ENCODE measurements at regions not wholly inside any gene's neighbourhood (a gene's known extent, or its start where the extent isn't known, plus 50 kb on each side); places are given as distances from the start of the nearest gene placed in this dataset.

GRCh38 chr11:96614101-96614500, 224.3 kb downstream of the JRKL start:
- no peaks in the 10 kb centered on the region for H3K4me1 Mint-ChIP-seq (ENCODE audit: low read depth)
- no peak overlapping the region for H3K27ac Mint-ChIP-seq
- H3K9me3 Mint-ChIP-seq: no peaks in the 10 kb centered on the region
- no peak overlapping the region for H3K4me3 Mint-ChIP-seq
- no peaks in the 10 kb centered on the region for H3K36me3 Mint-ChIP-seq (ENCODE audit: low read depth)
- no peaks in the 10 kb centered on the region for H3K27me3 Mint-ChIP-seq

DNA sequence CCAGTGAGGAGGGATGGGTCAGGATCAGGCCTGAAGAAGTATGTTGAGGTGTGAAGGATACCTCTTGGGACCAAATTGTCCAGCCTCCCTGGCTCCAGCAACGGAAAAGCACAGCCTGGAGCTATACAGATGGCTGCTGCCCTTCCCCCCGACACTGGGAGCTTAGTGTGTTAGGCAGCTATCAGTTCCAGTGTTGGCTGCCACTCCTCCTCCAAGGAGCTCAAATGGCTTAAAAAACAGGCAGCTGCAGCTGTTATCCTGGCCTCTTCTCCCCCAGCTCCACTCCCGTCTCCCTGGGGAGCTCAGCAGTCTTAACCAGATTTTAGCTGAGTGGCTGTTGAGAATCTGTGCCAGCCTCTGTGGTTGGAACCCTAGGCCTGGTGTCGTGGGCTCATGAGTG, 225.0 kb downstream of the JRKL start:
- Mint-ChIP-seq H3K9me3 (no peaks in the 10 kb centered on the region), H3K27me3 (no peaks in the 10 kb centered on the region), H3K27ac (no peak overlapping the region), H3K36me3 (ENCODE audit: low read depth) (no peaks in the 10 kb centered on the region), H3K4me1 (ENCODE audit: low read depth) (no peaks in the 10 kb centered on the region), H3K4me3 (no peak overlapping the region)

- no peaks in the 10 kb centered on the region for H3K36me3 Mint-ChIP-seq (ENCODE audit: low read depth)
- H3K9me3 Mint-ChIP-seq: no peaks in the 10 kb centered on the region
- H3K4me3 Mint-ChIP-seq: no peak overlapping the region
- no peaks in the 10 kb centered on the region for H3K4me1 Mint-ChIP-seq (ENCODE audit: low read depth)
- no peaks in the 10 kb centered on the region for H3K27me3 Mint-ChIP-seq
- H3K27ac Mint-ChIP-seq: no peak overlapping the region
These were observed 230.7 kb downstream of the JRKL start for GRCh38 chr11:96620464-96621044.

DNA sequence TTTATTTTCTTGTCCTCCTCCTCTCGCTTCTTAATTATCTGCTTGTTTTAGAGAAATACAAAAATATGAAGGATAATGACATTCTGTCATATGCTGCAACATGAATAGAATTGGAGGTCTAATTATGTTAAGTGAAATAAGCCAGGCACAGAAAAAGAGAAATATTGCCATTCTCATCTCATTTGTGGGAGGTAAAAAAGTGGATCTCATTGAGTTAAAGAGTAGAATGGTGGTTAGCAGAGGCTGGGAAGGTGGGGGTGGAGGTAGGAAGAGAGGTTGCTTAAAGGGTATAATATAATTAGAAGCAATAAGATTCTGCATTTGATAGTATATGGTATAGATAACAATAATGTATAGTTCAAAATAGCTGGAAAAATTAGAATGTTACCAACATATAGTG, 231.3 kb downstream of the JRKL start:
- H3K27me3 Mint-ChIP-seq: no peaks in the 10 kb centered on the region
- no peaks in the 10 kb centered on the region for H3K4me1 Mint-ChIP-seq (ENCODE audit: low read depth)
- no peak overlapping the region for H3K27ac Mint-ChIP-seq

DNA sequence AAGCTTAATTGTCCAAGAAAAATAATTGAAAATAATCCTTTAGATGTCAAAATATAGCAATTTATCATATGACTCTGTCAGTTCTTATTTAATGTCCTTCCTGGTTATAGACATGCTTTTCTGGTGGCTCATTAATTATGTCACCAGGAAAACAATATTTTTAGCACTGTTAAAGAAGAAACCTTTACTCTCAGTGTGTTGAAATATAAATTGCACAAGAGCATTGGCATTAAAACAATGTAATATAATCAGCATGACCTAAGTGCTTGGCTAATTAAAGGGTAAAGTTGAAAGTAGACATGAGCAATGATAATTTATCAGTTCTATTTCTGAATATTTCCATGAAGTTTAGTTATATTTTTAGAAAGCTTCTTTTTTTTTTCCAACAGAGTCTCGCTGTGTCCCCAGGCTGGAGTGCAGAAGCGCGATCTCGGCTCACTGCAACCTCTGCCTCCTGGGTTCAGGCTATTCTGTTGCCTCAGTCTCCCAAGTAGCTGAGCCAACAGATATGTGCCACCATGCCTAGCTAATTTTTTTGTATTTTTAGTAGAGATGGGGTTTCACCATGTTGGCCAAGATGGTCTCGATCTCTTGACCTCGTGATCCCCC, 232.3 kb downstream of the JRKL start:
- Mint-ChIP-seq H3K36me3 (ENCODE audit: low read depth) (no peaks in the 10 kb centered on the region), H3K4me1 (ENCODE audit: low read depth) (no peaks in the 10 kb centered on the region), H3K27ac (no peak overlapping the region), H3K27me3 (no peaks in the 10 kb centered on the region), H3K9me3 (peaks cover 10% of the 10 kb centered on the region), H3K4me3 (no peak overlapping the region)

More for the DNA sequence above, 231.3 kb downstream of the JRKL start:
- H3K36me3 Mint-ChIP-seq (ENCODE audit: low read depth): no peaks in the 10 kb centered on the region
- H3K4me3 Mint-ChIP-seq: no peak overlapping the region
- H3K9me3 Mint-ChIP-seq: peaks cover 4% of the 10 kb centered on the region

DNA sequence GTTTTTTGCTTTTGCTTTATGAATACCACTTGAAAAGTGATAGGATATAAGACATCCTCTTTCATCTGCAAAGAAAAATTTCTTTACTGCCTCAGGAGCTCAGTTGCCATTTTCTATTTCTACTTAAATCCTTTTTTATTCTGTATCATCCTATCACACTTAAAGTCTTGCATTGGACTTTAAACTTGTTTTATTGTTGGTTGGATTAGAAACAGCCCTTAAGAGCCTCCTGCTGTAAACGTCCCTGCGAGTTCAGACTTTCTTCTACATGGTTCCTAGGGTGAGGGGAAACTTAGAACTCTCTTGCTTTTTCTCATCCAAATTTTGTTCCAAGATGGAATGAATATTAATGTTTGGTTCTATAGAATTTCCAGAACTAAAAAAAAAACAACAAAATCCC, 234.3 kb downstream of the JRKL start:
- Mint-ChIP-seq H3K4me3 (no peak overlapping the region), H3K9me3 (peaks cover 10% of the 10 kb centered on the region), H3K27ac (no peak overlapping the region), H3K27me3 (no peaks in the 10 kb centered on the region), H3K4me1 (ENCODE audit: low read depth) (no peaks in the 10 kb centered on the region), H3K36me3 (ENCODE audit: low read depth) (no peaks in the 10 kb centered on the region)

- Mint-ChIP-seq H3K36me3 (ENCODE audit: low read depth) (no peaks in the 10 kb centered on the region), H3K4me3 (no peak overlapping the region), H3K27ac (no peak overlapping the region), H3K27me3 (no peaks in the 10 kb centered on the region), H3K4me1 (ENCODE audit: low read depth) (no peaks in the 10 kb centered on the region), H3K9me3 (peaks cover 14% of the 10 kb centered on the region)
These were observed 237.6 kb downstream of the JRKL start for GRCh38 chr11:96627376-96627775.

DNA sequence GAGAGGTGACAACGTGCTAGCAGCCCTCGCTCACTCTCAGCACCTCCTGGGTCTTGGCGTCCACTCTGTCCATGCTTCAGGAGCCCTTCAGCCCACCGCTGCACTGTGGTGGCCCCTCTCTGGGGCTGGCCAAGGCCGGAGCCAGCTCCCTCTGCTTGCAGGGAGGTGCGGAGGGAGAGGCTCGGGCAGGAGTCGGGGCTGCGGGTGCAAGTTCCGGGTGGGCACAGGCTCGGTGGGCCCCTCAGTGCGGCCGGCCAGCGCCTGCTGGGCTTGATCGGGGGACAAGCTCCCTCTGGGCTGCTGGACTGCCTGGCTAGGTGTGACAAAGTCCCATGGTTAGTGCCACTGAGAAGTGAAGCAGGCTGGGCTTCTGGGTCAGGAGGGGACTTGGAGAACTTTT, 245.8 kb downstream of the JRKL start:
- Mint-ChIP-seq H3K27ac (no peak overlapping the region), H3K27me3 (no peaks in the 10 kb centered on the region), H3K36me3 (ENCODE audit: low read depth) (no peaks in the 10 kb centered on the region)

GRCh38 chr11:96641261-96641660, 251.4 kb downstream of the JRKL start:
- H3K27me3 Mint-ChIP-seq: no peaks in the 10 kb centered on the region
- H3K36me3 Mint-ChIP-seq (ENCODE audit: low read depth): no peaks in the 10 kb centered on the region
- no peak overlapping the region for H3K4me3 Mint-ChIP-seq
- H3K27ac Mint-ChIP-seq: no peak overlapping the region
- H3K4me1 Mint-ChIP-seq (ENCODE audit: low read depth): no peaks in the 10 kb centered on the region
- no peaks in the 10 kb centered on the region for H3K9me3 Mint-ChIP-seq

More for the DNA sequence above, 245.8 kb downstream of the JRKL start:
- Mint-ChIP-seq H3K9me3 (peaks cover 4% of the 10 kb centered on the region), H3K4me1 (ENCODE audit: low read depth) (no peaks in the 10 kb centered on the region), H3K4me3 (no peak overlapping the region)

DNA sequence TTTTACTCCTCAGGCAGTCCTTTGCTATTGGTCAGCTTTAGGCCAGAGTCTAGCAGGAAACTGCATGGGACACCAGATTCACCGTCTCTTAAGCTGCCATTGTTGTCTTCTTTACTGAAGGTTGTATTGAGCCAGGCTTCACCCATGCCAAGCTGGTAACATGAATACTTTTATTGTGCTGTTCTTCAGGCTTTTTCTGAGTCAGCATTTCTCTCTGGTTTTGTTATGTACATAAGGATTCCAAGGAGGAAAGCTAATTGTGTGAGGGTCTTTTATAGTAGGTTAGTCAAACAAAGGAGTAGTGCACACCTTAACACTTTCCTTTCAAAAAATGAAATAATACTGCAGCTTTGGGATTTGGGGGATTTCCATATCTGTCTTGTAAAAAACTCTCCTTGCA, 252.8 kb downstream of the JRKL start:
- Mint-ChIP-seq H3K36me3 (ENCODE audit: low read depth) (no peaks in the 10 kb centered on the region), H3K9me3 (no peaks in the 10 kb centered on the region), H3K27me3 (no peaks in the 10 kb centered on the region), H3K4me3 (no peak overlapping the region), H3K27ac (no peak overlapping the region), H3K4me1 (ENCODE audit: low read depth) (no peaks in the 10 kb centered on the region)

DNA sequence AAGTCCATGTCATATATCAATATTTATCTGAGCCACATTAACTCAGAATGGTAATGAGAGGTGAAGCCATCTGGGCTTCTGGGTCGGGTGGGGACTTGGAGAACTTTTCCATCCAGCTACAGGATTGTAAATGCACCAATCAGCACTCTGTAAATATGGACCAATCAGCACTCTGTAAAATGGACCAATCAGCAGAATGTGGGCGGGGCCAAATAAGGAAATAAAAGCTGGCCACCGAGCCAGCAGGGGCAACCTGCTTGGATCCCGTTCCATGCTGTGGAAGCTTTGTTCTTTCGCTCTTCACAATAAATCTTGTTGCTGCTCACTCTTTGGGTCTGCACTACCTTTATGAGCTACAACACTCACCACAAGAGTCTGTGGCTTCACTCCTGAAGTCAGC, 253.4 kb downstream of the JRKL start:
- H3K27me3 Mint-ChIP-seq: no peaks in the 10 kb centered on the region
- H3K4me1 Mint-ChIP-seq (ENCODE audit: low read depth): no peaks in the 10 kb centered on the region
- H3K4me3 Mint-ChIP-seq: no peak overlapping the region
- H3K27ac Mint-ChIP-seq: no peak overlapping the region
- no peaks in the 10 kb centered on the region for H3K9me3 Mint-ChIP-seq
- H3K36me3 Mint-ChIP-seq (ENCODE audit: low read depth): no peaks in the 10 kb centered on the region

DNA sequence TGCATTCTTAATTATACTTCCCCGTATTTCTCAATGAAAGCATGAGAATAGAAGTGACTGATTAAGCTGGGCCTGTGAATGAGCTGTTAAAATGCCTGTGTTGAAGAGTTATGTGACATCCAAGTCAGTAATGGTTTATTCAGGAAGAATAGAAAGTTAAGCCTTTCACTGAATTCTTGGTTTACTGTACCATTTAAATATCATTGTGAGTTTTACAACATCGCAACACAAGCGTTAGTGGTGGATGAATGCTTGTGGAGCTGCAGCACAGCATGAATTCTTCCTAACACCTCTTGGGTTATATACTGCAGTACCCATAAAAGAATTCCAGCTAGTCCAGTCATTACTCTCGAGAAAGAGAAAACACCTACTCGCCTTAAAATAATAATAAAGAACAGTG, 257.8 kb downstream of the JRKL start:
- H3K36me3 Mint-ChIP-seq (ENCODE audit: low read depth): no peaks in the 10 kb centered on the region
- H3K9me3 Mint-ChIP-seq: no peaks in the 10 kb centered on the region
- no peak overlapping the region for H3K27ac Mint-ChIP-seq
- H3K4me1 Mint-ChIP-seq (ENCODE audit: low read depth): no peaks in the 10 kb centered on the region
- no peaks in the 10 kb centered on the region for H3K27me3 Mint-ChIP-seq
- H3K4me3 Mint-ChIP-seq: no peak overlapping the region

- H3K27ac Mint-ChIP-seq: no peak overlapping the region
- no peak overlapping the region for H3K4me3 Mint-ChIP-seq
- H3K4me1 Mint-ChIP-seq (ENCODE audit: low read depth): no peaks in the 10 kb centered on the region
- no peaks in the 10 kb centered on the region for H3K27me3 Mint-ChIP-seq
- no peaks in the 10 kb centered on the region for H3K36me3 Mint-ChIP-seq (ENCODE audit: low read depth)
- no peaks in the 10 kb centered on the region for H3K9me3 Mint-ChIP-seq
These were observed 259.2 kb downstream of the JRKL start for GRCh38 chr11:96648991-96649390.

- no peaks in the 10 kb centered on the region for H3K27me3 Mint-ChIP-seq
- no peaks in the 10 kb centered on the region for H3K36me3 Mint-ChIP-seq (ENCODE audit: low read depth)
- no peak overlapping the region for H3K27ac Mint-ChIP-seq
- H3K9me3 Mint-ChIP-seq: no peaks in the 10 kb centered on the region
- no peak overlapping the region for H3K4me3 Mint-ChIP-seq
- H3K4me1 Mint-ChIP-seq (ENCODE audit: low read depth): no peaks in the 10 kb centered on the region
These were observed 262.7 kb downstream of the JRKL start for GRCh38 chr11:96652516-96652915.

DNA sequence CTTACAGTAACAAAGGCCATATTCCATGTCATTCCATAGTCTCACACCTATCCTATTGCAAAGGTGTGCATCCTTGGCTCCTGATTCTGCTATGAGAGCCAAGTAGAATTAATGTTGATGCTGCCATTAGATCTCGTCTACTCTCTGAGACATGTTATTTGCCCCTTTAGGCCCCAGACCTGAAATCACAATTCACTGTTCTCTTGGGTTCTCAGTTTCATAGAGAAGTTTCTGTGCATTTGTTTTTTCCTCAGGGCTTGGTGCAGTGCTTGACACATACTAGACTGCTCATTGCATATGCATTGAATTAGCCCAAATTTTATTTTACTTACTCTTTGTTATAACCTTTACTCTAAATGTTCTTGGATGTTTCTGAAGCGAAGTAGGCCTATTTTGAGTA, 265.7 kb downstream of the JRKL start:
- H3K4me1 Mint-ChIP-seq (ENCODE audit: low read depth): no peaks in the 10 kb centered on the region

GRCh38 chr11:96658436-96658835, 268.6 kb downstream of the JRKL start:
- H3K27ac Mint-ChIP-seq: no peak overlapping the region
- no peaks in the 10 kb centered on the region for H3K4me1 Mint-ChIP-seq (ENCODE audit: low read depth)

More for the DNA sequence above, 265.7 kb downstream of the JRKL start:
- Mint-ChIP-seq H3K36me3 (ENCODE audit: low read depth) (no peaks in the 10 kb centered on the region), H3K9me3 (no peaks in the 10 kb centered on the region), H3K27ac (no peak overlapping the region), H3K27me3 (no peaks in the 10 kb centered on the region), H3K4me3 (no peak overlapping the region)

More at GRCh38 chr11:96658436-96658835, 268.6 kb downstream of the JRKL start:
- Mint-ChIP-seq H3K9me3 (no peaks in the 10 kb centered on the region), H3K36me3 (ENCODE audit: low read depth) (no peaks in the 10 kb centered on the region), H3K4me3 (no peak overlapping the region), H3K27me3 (no peaks in the 10 kb centered on the region)
